Astrocyte (in vitro differentiated cells and primary cell): ENCODE measurements at regions not wholly inside any gene's neighbourhood (a gene's known extent, or its start where the extent isn't known, plus 50 kb on each side); places are given as distances from the start of the nearest gene placed in this dataset.

Experiments
- EZH2 ChIP-seq: IDR thresholded peaks from 2 replicates; pipeline ENCODE4 v1.6.1; 2012; ENCODE audit warnings: mild to moderate bottlenecking, low read length, inconsistent platforms; ENCODE audit not compliant: insufficient read depth
- TF ChIP-seq, protein P1 (sequence below): IDR thresholded peaks from 2 replicates; pipeline ENCODE4 v1.5.1; 2011; ENCODE audit warnings: low read depth, mild to moderate bottlenecking, inconsistent platforms, low read length, moderate library complexity; ENCODE audit not compliant: insufficient read depth

DNA sequence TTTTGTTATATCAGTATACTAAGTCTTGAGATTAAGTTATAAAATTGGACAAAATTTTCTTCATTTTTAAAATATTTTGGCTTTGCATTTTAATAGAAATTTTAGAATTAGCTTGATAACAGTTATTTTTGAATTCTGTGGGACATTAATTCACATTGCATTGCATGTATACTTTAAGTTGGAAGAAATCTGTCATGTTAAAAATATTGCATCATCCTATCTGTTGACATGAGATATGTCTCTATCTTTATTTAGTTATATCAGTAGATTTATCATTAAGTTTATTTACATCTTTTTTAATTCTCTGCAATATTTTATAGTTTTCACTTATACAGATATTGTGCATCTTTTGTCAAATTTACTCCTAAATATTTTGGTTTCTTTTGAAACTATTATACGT, 904.6 kb upstream of the NR2F2 start:
- TF ChIP-seq, protein P1, sequence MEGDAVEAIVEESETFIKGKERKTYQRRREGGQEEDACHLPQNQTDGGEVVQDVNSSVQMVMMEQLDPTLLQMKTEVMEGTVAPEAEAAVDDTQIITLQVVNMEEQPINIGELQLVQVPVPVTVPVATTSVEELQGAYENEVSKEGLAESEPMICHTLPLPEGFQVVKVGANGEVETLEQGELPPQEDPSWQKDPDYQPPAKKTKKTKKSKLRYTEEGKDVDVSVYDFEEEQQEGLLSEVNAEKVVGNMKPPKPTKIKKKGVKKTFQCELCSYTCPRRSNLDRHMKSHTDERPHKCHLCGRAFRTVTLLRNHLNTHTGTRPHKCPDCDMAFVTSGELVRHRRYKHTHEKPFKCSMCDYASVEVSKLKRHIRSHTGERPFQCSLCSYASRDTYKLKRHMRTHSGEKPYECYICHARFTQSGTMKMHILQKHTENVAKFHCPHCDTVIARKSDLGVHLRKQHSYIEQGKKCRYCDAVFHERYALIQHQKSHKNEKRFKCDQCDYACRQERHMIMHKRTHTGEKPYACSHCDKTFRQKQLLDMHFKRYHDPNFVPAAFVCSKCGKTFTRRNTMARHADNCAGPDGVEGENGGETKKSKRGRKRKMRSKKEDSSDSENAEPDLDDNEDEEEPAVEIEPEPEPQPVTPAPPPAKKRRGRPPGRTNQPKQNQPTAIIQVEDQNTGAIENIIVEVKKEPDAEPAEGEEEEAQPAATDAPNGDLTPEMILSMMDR: no peak
- TF ChIP-seq EZH2: no peak
